ENCODE measurements at regions not wholly inside any gene's neighbourhood (a gene's known extent, or its start where the extent isn't known, plus 50 kb on each side); places are given as distances from the start of the nearest gene placed in this dataset.

GRCh38 chr3:75341324-75342067, 322.6 kb upstream of the FRG2C start:
- TF ChIP-seq CTCF (IDR thresholded peaks at IDR 0.05) (no peak), POLR2A (IDR thresholded peaks at IDR 0.05; ENCODE audit: low read depth) (no peak), POLR2AphosphoS5 (IDR thresholded peaks at IDR 0.05) (no peak), EP300 (IDR thresholded peaks at IDR 0.05) (no peak)

Data from esophagus muscularis mucosa (tissue), 4 donors.